ENCODE measurements at regions not wholly inside any gene's neighbourhood (a gene's known extent, or its start where the extent isn't known, plus 50 kb on each side); places are given as distances from the start of the nearest gene placed in this dataset.

DNA sequence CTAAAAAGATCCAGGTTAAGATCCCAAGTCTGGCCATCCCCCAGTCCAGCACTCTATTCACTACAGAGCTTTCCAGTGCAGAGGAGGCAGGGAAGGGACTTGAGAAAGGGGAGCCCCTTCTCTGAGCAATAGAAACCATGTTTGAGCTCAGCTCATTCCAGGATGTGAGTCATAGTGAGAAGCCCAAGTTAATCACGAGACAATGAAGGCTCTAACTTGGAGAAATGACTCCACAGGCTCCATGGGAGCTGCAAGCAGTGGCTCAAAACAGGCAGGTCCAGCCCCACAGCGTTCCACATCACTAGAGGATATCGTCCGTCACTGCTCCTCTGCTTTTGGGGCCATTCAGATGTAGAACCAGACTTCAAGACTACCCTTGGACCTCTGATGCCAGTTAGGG lies 59.1 kb downstream of the CAMK2N1 start:
- TF ChIP-seq, protein P1, sequence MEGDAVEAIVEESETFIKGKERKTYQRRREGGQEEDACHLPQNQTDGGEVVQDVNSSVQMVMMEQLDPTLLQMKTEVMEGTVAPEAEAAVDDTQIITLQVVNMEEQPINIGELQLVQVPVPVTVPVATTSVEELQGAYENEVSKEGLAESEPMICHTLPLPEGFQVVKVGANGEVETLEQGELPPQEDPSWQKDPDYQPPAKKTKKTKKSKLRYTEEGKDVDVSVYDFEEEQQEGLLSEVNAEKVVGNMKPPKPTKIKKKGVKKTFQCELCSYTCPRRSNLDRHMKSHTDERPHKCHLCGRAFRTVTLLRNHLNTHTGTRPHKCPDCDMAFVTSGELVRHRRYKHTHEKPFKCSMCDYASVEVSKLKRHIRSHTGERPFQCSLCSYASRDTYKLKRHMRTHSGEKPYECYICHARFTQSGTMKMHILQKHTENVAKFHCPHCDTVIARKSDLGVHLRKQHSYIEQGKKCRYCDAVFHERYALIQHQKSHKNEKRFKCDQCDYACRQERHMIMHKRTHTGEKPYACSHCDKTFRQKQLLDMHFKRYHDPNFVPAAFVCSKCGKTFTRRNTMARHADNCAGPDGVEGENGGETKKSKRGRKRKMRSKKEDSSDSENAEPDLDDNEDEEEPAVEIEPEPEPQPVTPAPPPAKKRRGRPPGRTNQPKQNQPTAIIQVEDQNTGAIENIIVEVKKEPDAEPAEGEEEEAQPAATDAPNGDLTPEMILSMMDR (IDR thresholded peaks at IDR 0.05): no peak
- TF ChIP-seq EZH2 (IDR thresholded peaks at IDR 0.05; ENCODE audit: borderline replicate concordance, insufficient read depth, low read depth, low read length, poor library complexity, severe bottlenecking): no peak
